ENCODE measurements at regions not wholly inside any gene's neighbourhood (a gene's known extent, or its start where the extent isn't known, plus 50 kb on each side); places are given as distances from the start of the nearest gene placed in this dataset.
A peak's percentile ranks its signal among the peaks of the same experiment; 100 is the strongest.
"Not testable (repeated sequence)": the region's sequence is repeated elsewhere in the genome, so short reads cannot be mapped to it uniquely, and the experiment has no call there.

- Histone ChIP-seq H3K4me1 (ENCODE audit: low read length) (no peaks in the 10 kb centered on the region), H4K20me1 (ENCODE audit: insufficient read depth, low read length) (no peaks in the 10 kb centered on the region), H3K36me3 (replicated peaks; ENCODE audit: insufficient read depth, low read length) (no peaks in the 10 kb centered on the region), H3K4me2 (ENCODE audit: low read depth, low read length) (no peak overlapping the region), H3F3A (ENCODE audit: insufficient read depth, low read length) (no peaks in the 10 kb centered on the region), H3K27me3 (replicated peaks; ENCODE audit: insufficient read depth, low read length) (no peaks in the 10 kb centered on the region), H3K79me2 (ENCODE audit: low read length) (no peaks in the 10 kb centered on the region), H3K9me2 (replicated peaks; ENCODE audit: insufficient read depth, low read length) (no peaks in the 10 kb centered on the region), H3K9me3 (replicated peaks; ENCODE audit: insufficient read depth, low read length) (no peaks in the 10 kb centered on the region), H3K27ac (ENCODE audit: low read length) (no peak overlapping the region), H2AFZ (ENCODE audit: low read length) (no peak overlapping the region), H3K9ac (ENCODE audit: low read length) (no peak overlapping the region), H3K4me3 (ENCODE audit: low read length) (no peak overlapping the region)
- TF ChIP-seq EZH2phosphoT487 (IDR thresholded peaks at IDR 0.05; ENCODE audit: low read length) (no peak), EZH2 (optimal IDR thresholded peaks at IDR 0.05; ENCODE audit: low read depth, low read length) (no peak), CTCF (IDR thresholded peaks at IDR 0.05; ENCODE audit: low read length) (no peak)
- no peak for DNase-seq
Observed at GRCh38 chr4:126513596-126513995, 1119.2 kb upstream of the INTU start.

GRCh38 chr4:126520731-126521130 lies 1112.0 kb upstream of the INTU start:
- no peak overlapping the region for H2AFZ ChIP-seq (ENCODE audit: low read length)
- no peak for DNase-seq
- H3K4me1 ChIP-seq (ENCODE audit: low read length): peaks cover 5% of the 10 kb centered on the region; the same call in 1 of the 2 replicates
- H4K20me1 ChIP-seq (ENCODE audit: insufficient read depth, low read length): no peaks in the 10 kb centered on the region
- H3K36me3 ChIP-seq (replicated peaks; ENCODE audit: insufficient read depth, low read length): no peaks in the 10 kb centered on the region
- no peak overlapping the region for H3K4me3 ChIP-seq (ENCODE audit: low read length)
- peaks cover 2% of the 10 kb centered on the region; the same call in 1 of the 2 replicates for H3F3A ChIP-seq (ENCODE audit: insufficient read depth, low read length)
- no peak overlapping the region for H3K4me2 ChIP-seq (ENCODE audit: low read depth, low read length)
- H3K27me3 ChIP-seq (replicated peaks; ENCODE audit: insufficient read depth, low read length): no peaks in the 10 kb centered on the region
- H3K9ac ChIP-seq (ENCODE audit: low read length): no peak overlapping the region
- H3K79me2 ChIP-seq (ENCODE audit: low read length): no peaks in the 10 kb centered on the region
- no peak overlapping the region for H3K27ac ChIP-seq (ENCODE audit: low read length)
- TF ChIP-seq EZH2 (optimal IDR thresholded peaks at IDR 0.05; ENCODE audit: low read depth, low read length) (no peak), EZH2phosphoT487 (IDR thresholded peaks at IDR 0.05; ENCODE audit: low read length) (no peak), CTCF (IDR thresholded peaks at IDR 0.05; ENCODE audit: low read length) (no peak)
- H3K9me2 ChIP-seq (replicated peaks; ENCODE audit: insufficient read depth, low read length): no peaks in the 10 kb centered on the region
- H3K9me3 ChIP-seq (replicated peaks; ENCODE audit: insufficient read depth, low read length): no peaks in the 10 kb centered on the region

- H3K9me2 ChIP-seq (replicated peaks; ENCODE audit: insufficient read depth, low read length); H3K27ac ChIP-seq (ENCODE audit: low read length); DNase-seq; H3K4me2 ChIP-seq (ENCODE audit: low read depth, low read length); H3K27me3 ChIP-seq (replicated peaks; ENCODE audit: insufficient read depth, low read length); H3K79me2 ChIP-seq (ENCODE audit: low read length); H3K4me3 ChIP-seq (ENCODE audit: low read length); H3K36me3 ChIP-seq (replicated peaks; ENCODE audit: insufficient read depth, low read length); H4K20me1 ChIP-seq (ENCODE audit: insufficient read depth, low read length); H3K9me3 ChIP-seq (replicated peaks; ENCODE audit: insufficient read depth, low read length); H3K9ac ChIP-seq (ENCODE audit: low read length); H2AFZ ChIP-seq (ENCODE audit: low read length): not testable (repeated sequence)
- peaks cover 14% of the 10 kb centered on the region for H3F3A ChIP-seq (ENCODE audit: insufficient read depth, low read length)
- peaks cover 17% of the 10 kb centered on the region for H3K4me1 ChIP-seq (ENCODE audit: low read length)
Observed at GRCh38 chr4:126525400-126525799, 1107.4 kb upstream of the INTU start.

GRCh38 chr4:126526335-126526734 lies 1106.4 kb upstream of the INTU start:
- peak overlapping the region; percentile 51; the same call in 1 of the 2 replicates for H3K27ac ChIP-seq (ENCODE audit: low read length)
- no peak overlapping the region for H2AFZ ChIP-seq (ENCODE audit: low read length)
- no peak overlapping the region for H3K4me3 ChIP-seq (ENCODE audit: low read length)
- H3F3A ChIP-seq (ENCODE audit: insufficient read depth, low read length): peaks cover 14% of the 10 kb centered on the region
- peak; percentile 62 for DNase-seq
- no peaks in the 10 kb centered on the region for H3K36me3 ChIP-seq (replicated peaks; ENCODE audit: insufficient read depth, low read length)
- H3K27me3 ChIP-seq (replicated peaks; ENCODE audit: insufficient read depth, low read length): no peaks in the 10 kb centered on the region
- no peak overlapping the region; the same call in 1 of the 2 replicates for H3K9ac ChIP-seq (ENCODE audit: low read length)
- H3K4me2 ChIP-seq (ENCODE audit: low read depth, low read length): peak overlapping the region; percentile 28; the same call in 1 of the 2 replicates
- H3K9me2 ChIP-seq (replicated peaks; ENCODE audit: insufficient read depth, low read length): no peaks in the 10 kb centered on the region
- TF ChIP-seq EZH2phosphoT487 (IDR thresholded peaks at IDR 0.05; ENCODE audit: low read length) (no peak), CTCF (IDR thresholded peaks at IDR 0.05; ENCODE audit: low read length) (no peak), EZH2 (optimal IDR thresholded peaks at IDR 0.05; ENCODE audit: low read depth, low read length) (no peak)
- H3K79me2 ChIP-seq (ENCODE audit: low read length): no peaks in the 10 kb centered on the region
- H3K9me3 ChIP-seq (replicated peaks; ENCODE audit: insufficient read depth, low read length): no peaks in the 10 kb centered on the region
- H4K20me1 ChIP-seq (ENCODE audit: insufficient read depth, low read length): no peaks in the 10 kb centered on the region
- H3K4me1 ChIP-seq (ENCODE audit: low read length): peaks cover 24% of the 10 kb centered on the region
